GM21360 (cell line): ENCODE measurements at regions not wholly inside any gene's neighbourhood (a gene's known extent, or its start where the extent isn't known, plus 50 kb on each side); places are given as distances from the start of the nearest gene placed in this dataset.

Experiments
- ATAC-seq: cut with Tn5 transposase; IDR thresholded peaks from one replicate; pipeline ENCODE4 v1.9.1; 2021; ENCODE audit warnings: mild to moderate bottlenecking, moderate library complexity; ENCODE audit not compliant: unreplicated experiment

DNA sequence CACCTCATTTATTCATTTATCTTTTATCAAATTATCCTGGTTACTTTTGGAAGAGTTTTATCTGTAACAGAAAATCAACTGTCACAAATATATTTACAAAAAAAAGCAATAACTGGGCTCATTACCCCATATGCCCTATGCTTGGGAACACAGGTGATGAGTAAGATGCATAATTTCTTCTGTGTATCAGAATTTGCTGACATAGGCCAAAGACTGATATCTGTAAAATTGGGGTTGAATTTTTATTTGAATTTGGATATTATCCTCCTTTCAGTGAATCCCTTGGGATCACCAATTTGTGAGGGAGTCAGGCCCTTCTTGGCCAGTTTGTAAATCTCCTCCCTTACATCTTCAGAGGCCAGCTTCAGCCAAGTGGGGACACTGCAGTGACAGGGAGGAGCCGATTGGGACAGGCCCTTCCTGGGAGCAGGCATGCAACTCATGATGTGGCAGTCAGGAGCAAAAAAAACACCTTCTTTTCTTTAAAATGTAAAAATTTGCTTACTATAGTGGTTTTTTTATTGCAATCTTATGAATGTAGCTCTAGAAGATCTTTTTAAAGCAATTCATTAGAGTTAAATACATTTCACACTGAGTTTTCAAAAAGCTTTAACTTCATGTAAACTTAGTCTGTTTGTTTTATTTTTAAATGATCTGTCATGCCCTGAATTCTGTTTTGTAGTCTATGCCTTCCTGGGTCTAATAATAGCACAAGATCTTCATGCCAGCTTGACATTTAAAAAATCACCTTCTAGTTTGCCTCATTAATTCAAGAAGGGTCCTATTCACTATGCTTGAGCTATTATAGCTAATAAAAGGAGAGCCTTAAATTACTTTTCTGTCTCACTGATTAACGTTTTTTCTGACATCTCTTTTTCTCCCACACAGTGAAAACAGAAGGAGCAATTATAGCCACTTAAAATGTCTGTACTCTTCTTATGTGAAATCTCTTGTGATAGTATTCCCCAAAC, 136.6 kb upstream of the SPRY1 start:
- peak; percentile 19 for ATAC-seq

DNA sequence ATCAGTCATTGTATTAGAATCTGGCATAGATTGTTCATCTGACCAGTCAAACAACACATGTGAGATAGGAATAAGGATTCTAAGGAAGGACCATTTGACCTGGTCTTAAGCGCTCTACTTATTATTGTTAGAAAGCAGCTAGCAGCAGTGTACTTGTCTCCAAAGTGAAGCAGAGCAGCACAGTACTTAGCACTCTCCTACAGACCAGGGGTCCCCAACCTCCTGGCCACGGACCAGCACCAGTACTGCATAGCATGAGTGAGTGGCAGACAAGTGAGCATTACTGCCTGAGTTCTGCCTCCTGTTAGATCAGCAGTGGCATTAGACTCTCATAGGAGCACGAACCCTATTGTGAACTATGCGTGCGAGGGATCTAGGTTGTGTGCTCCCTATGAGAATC, 135.9 kb upstream of the SPRY1 start:
- ATAC-seq = no peak

DNA sequence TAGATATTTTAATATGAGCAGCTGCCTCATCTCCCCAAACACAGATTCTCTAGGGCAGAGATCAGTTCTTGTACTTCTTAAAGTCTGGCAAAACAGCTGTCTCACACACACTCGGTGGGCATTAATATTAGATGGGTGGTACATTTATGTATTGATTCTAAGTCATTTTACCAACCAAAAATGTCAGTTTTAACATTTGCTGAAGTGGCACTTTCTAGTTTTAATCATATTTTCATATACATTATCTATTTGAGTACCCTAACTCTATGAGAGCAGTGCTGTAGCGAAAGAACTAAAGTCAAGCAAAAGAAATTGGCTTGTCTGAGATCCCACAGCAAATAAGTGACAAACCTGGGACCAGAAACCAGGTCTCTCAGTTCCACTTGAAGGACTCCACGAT, 134.5 kb upstream of the SPRY1 start:
- ATAC-seq = no peak

DNA sequence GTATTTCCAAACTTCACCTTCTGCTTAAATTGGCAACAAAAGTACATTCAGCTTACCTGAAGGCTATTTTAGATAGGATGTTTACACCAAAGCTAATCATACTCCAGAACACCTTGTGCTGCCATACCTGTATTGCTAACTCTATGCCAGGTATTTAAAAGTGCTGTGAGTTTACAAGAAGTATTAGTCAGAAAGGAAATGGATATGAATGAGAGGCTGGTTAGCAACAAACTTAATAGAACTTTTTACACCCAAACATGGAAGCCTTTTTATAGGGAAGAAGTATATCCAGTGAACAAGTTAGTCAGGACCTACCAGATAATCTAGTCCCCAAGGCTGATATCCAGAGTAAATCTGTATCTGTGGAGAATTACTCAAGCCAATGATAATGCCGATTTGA, 131.2 kb upstream of the SPRY1 start:
- no peak for ATAC-seq

DNA sequence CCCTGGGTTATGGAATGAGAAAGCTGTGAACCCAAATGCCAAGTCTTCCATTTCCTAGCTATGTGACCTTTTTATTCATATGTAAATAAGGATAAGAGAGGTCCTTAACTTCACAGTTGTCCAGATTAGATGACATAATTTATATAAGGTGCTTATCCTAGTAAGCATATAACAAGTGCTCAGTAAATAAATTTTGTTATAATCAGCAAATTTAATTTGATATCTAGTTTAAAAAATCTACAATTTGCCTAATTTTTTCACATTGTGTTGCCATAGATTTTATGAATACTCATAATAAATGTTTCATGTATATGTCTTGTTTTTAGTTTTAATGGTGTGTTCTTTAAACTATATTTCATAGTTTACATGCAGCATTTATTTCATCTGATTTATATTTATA, 130.4 kb upstream of the SPRY1 start:
- no peak for ATAC-seq

DNA sequence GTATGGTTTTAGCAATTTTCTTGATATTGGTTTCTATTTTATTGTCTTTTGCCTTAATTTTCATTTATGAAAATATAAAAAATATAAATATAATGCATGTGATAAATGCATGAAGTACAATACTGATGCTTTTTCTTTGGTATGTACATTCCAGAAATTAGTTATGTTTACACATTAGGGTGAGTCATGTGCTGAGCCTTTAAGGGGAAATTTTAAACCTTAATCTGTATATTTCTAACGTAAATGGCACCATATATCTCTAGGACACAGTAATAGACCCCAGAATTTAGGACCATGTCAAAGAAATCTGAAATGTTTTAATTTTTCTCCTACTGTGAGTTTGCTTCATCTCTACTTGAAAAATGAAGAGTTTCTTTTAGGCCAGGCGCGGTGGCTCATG, 117.8 kb upstream of the SPRY1 start:
- no peak for ATAC-seq

DNA sequence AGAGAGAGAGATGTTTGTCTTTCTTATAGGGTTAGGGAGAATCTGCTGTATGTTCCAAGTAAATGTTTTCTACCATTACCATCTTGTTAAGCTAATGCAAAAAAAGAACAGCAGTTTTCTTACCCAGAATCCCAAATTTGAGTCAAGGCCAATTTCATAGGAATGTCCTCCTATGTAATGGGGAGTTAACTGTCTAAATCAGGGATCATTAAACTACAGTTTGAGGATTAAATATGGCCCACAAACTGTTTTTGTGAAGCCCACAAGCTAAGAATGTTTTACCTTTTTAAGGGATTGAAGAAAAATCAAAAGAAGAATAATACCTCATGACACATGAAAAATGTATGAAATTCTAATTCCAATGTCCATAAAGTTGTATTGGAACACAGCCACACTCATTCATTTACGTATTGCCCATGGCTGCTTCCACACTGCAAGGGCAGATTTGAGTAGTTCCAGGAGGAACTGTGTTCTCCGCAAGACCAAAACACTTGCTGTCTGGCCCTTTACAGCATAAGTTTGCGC, 113.2 kb upstream of the SPRY1 start:
- ATAC-seq = no peak

DNA sequence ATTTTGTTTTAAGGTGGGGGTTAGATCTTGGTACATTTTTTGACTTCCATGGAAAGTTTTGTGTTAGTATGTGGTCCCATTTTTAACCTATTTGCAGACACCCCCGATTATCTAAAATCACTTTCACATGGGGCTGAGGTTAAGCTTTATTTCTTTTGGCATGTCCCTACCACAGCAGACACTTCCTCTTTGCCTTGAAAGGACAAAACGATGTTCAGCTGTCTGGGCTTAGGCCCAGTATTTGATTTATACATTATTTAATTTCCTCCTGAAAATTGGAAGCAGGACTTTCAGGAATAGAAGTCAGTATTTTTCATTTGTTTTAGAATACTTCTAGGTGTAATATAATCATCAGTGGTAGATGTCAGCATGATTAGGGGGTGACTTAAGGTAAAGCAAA, 112.4 kb upstream of the SPRY1 start:
- no peak for ATAC-seq

DNA sequence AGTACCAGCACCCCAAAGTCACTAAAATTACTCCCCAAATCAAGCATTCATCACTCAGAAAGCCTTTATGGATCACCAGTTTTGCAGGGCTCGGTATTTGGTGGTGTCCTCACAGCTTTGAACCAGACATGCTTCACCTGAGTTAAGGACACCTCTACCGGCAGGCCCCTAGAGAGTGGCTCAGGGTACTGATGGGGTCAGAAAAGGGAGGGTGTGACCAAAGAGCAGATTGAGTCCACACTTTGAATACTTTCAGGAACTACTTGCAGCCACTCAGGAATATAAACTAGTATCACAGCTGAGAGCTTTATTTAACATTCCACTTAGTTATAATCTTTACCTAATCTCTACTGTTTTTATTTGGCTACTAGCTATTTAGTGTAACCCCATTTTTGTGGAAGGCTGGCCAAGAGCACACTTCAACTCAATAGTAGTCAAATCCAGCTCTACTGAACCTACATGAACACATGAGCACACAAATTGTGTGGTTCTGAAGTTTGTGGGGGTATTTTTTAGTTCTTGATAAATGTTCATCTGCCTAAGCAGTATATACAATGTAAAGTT, 109.6 kb upstream of the SPRY1 start:
- ATAC-seq = no peak

DNA sequence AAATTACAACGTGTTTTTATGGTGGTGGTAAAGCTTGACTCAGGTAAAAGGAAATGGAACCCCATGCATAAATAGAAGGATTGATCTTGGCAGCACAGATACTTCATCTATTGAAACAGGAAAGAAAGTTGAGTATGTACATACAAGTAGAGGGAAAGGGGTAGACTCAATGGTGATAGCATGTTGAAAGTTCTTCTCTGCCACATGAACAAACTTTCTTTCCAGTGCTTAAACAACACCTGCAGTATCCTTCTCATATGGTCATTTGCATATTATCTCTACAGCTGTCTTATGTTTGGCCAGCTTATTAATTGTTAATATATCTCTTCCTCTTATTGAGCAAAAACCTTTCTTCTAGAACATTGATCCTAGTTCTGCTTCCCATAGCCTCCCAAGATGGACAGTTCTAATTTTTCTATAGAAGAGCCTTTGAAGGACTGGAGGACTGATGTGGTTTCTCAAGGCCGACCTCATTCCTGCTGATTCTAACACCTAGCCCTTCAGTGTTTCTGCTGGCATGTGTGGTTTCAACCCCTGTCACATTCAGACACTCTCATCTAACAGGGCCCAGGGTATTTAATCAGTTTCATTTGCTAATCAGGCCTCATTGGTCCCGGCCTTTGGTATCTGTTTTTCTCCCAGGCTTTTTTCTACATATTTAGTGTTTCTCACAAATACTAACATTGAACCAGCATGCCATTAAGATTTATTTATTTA, 108.1 kb upstream of the SPRY1 start:
- ATAC-seq = no peak

DNA sequence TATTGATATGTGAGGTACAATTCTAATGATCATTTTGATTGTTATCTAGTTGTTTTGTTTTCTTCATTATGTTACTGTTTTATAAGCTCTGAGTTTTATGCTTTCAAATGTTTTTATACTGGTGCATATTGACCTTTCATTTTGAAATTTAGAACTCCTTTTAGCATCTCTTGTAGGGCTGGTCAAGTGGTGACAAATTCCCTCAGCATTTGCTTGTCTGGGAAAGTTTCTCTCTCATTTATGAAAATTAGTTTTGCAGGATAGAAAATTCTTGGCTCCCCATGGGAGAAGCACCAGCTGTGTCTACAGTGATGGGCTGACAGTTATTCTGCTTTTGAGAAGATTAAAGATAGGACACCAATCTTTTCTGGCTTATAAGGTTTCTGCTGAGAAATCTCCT, 105.3 kb upstream of the SPRY1 start:
- ATAC-seq = no peak

DNA sequence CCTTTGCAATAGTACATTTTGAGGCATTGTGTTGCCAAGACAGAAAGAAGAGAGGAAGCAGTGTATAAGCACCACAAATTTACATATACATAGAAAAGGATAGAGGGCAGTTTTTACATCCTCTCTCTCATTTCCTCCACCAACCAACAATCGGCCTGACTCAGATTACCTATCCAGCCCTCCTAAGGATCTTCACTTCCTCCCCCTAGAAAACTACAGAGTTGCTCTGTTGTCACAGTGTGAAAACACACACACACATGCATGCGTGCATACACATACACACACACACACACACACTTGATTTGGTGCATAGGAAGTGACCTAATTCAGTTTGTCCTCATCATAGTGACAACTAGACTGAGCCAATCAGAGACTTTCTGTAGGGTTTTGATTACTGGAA, 98.8 kb upstream of the SPRY1 start:
- ATAC-seq = no peak

DNA sequence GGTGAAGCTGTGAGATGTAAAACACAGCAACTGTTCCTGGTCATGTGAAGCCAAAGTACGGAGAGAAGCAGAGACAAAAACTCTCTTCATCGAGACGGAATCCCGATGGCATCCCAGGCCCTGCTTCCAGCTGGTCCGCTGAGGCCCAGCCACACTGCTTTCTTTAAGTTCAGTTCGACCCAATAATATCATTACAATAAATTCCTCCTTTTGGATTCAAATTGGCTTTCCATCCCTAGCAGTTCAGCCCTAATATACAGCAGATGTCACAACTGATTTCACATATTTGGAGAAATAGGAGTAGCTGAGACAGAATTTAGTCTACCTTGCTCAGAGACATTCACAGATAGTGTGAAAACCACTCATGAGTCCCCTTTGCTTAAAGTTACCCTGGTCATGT, 98.3 kb upstream of the SPRY1 start:
- no peak for ATAC-seq

DNA sequence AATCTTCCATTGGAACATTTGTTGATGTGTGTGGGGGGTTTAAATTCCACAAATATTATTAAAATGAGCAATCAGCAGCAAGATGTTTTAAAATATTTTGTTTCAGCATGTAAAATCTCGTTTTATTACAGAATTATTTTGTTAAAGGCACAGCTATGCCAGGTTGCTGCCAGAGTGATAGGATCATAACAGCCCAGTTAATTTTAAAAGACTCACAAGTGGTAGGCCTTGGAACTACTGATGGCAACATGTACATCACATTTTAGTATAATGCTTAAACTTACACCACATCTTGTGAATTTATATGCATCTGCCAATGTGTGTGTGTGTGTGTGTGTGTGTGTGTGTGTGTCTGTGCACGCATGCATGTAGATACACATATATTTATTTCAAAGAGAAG, 97.8 kb upstream of the SPRY1 start:
- ATAC-seq = no peak

DNA sequence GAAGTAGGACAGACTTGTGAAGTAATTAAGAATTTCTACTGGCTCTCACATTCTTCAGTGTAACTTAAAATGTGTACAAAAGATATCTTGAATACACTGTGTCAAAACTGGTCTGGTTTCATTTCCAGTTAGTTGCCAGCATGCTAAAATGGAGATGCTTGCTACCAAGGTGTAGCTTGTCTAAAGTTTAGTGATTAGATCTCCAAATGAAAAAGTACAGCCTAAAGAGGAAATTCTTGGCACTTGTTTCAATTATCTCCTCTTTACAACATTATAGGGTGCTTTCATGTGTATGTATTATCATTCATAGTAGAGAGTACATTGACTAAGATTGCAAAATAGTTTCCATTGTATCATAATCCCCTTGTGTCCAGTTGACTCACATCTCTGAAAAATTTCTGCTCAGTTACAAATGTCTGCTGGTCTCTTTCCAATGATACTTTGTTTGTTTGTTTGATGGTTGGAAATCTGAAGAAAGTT, 97.3 kb upstream of the SPRY1 start:
- no peak for ATAC-seq

DNA sequence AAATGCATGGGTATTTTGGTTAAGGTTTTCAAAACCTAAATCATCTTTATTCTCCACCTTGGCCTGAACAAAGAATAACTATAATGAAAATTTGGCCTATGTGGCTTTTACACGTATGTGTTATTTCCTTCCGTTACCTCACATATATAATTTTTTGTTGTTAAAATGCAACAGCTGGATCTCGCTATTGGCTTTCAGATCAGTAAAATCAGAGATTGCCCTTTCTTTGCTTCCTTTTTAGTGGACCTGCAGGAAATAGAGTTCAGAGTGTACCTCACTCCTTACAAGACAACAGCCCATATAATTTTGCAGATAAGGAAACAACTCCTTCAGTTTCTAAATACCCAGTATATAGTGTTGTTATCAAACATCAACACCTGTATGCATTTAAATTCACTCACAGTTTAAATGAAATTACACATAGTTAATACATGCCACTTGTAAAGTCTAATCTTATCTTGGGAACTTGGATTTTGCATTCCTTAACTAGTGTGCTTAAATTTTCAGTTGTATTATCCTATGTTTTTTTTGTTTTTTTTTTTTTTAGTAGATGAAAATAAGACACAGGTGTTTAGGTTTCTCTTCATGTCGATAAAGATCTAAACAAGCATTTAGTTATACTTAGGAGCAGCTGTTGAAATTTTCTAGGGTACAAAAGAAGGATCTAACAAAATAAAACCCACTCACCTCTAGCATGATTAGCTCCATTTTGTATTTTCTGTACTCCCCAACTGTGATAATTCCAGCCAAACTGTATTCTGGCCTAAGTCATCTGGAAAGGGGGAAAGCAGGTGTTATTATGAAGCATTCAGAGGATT, 96.2 kb upstream of the SPRY1 start:
- ATAC-seq = no peak

DNA sequence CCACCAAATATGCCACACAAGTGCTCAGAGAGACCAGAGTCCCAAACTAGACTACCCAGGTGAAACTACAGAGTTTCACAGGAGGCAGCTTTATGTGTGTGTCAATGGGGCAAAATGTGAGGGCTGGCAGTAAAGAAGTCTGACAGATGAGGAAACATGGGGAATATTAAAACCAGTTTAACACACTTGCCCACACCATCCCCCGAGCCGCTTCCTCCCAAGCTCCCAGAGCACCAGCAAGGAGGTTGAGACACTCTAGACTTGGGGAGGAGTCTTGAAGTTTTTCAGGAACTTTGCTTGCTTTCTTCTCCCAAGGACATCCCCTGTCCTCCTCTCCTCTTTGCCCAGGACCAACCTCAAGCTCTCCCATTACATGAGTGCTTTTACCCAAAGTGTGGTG, 94.7 kb upstream of the SPRY1 start:
- ATAC-seq = no peak

DNA sequence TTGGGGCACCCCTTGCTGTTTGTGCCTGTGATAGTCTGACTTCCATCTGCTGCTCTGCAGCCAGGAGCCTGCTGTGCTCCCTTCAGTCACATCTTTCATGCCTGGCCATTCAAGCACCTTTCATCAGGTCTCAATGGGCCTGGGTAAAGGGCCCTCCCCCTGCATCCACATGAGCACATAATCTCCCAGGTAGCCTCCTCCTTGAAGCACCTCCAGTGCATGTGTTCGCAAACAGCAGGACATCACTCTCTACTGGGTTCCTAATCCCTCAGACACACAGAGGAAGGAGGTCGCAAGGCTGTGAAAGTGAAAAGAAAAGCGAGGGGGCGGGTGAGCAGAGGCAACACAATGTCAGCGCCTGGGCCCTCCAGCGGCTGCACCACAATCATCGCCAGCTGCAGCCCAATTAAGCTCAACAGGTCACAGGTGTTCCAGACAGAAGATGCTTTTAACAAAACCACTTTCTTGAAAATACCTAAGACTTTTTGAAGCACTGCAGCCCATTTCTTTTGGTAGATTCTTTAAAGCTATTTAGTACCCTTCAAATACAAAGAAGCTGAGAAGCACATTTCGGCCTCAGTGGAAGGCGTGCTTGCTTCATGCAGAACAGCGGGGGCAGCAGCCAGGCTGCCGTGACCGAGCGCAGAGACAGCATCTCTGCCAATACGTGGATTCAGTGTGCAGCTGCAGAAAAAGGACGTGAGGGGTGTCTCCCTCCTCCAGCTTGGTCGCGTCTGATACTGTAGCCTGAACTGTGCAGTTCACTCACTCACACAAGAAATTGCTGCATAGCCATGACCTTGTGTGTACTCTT, 92.2 kb upstream of the SPRY1 start:
- ATAC-seq = peak; percentile 80

DNA sequence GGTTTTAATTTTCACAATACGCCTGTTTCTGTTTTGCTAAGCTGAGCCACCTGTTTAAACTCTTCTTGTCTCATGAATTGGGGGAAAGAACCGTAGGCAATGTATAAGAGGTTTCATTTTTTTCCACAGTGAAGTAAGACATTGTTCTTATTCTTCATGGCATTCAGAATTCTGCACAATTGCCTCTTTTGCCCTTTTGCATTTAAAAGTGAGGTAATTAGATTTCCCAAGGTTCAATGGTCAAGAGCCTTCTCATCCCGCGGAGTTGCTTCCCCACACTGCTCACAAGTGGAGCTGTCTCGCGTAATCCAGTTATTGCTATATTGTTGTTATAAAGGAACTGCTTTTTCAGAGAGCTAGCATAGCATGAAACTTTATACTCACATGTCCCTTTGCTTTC, 90.9 kb upstream of the SPRY1 start:
- ATAC-seq = no peak

DNA sequence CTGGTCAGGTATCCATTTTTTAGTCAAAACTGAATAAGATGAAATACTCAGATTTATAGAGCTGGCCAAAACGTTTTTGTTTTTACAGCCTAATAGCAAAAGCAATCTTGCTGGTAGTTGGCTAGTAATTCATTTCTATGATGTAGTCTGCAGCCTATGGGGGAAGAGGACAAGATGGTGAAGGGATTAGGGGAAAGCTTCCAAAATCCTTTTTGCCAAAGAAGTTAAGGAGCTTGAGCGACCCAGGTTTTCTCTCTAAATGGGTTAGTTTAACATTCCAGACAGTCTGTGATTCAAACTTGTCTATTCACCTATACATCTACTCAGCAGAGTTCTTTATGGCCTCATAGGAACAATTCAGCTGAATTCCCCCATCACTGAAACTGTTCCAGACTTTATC, 89.8 kb upstream of the SPRY1 start:
- no peak for ATAC-seq
